ENCODE measurements at regions not wholly inside any gene's neighbourhood (a gene's known extent, or its start where the extent isn't known, plus 50 kb on each side); places are given as distances from the start of the nearest gene placed in this dataset.
A peak's percentile ranks its signal among the peaks of the same experiment; 100 is the strongest.
"Not testable (repeated sequence)": the region's sequence is repeated elsewhere in the genome, so short reads cannot be mapped to it uniquely, and the experiment has no call there.

GRCh38 chr15:89023311-89023961, 64.8 kb upstream of the ABHD2 start:
- no peak for DNase-seq (ENCODE audit: extremely low spot score)
- no peak for TF ChIP-seq CTCF (IDR thresholded peaks at IDR 0.05; ENCODE audit: control extremely low read depth, extremely low read depth, low read depth, missing control alignments)
- ChIA-PET CTCF (interaction anchor here (1.4 kb wide), 1 partner anchor 37 kb away, joined by 5 read pairs; no protein-coding TSS in a partner anchor), POLR2A (no interaction called here)

GRCh38 chr15:89024418-89024817, 63.8 kb upstream of the ABHD2 start:
- ChIA-PET POLR2A (no interaction called here), CTCF (interaction anchor here (0.9 to 1.3 kb wide), 2 partner anchors 10 to 33 kb away, joined by 3 to 4 read pairs; no protein-coding TSS in a partner anchor)
- DNase-seq (ENCODE audit: extremely low spot score), result no peak
- TF ChIP-seq CTCF (IDR thresholded peaks at IDR 0.05; ENCODE audit: control extremely low read depth, extremely low read depth, low read depth, missing control alignments), result no peak

- DNase-seq (ENCODE audit: extremely low spot score), result no peak
- ChIA-PET CTCF (interaction anchor here (1.0 to 1.4 kb wide), 4 partner anchors 8 to 180 kb away, joined by 3 to 4 read pairs (median 4); no protein-coding TSS in a partner anchor), POLR2A (no interaction called here)
- TF ChIP-seq CTCF (IDR thresholded peaks at IDR 0.05; ENCODE audit: control extremely low read depth, extremely low read depth, low read depth, missing control alignments), result no peak
Observed at GRCh38 chr15:89026167-89026566, 62.1 kb upstream of the ABHD2 start.

GRCh38 chr15:89028036-89028435, 60.2 kb upstream of the ABHD2 start:
- ChIA-PET CTCF (interaction anchor here (2.3 kb wide), 1 partner anchor 29 kb away, joined by 6 read pairs; no protein-coding TSS in a partner anchor), POLR2A (no interaction called here)
- no peak for TF ChIP-seq CTCF (IDR thresholded peaks at IDR 0.05; ENCODE audit: control extremely low read depth, extremely low read depth, low read depth, missing control alignments)
- no peak for DNase-seq (ENCODE audit: extremely low spot score)

- ChIA-PET POLR2A (no interaction called here), CTCF (interaction anchor here (1.4 kb wide), 1 partner anchor 28 kb away, joined by 4 read pairs; no protein-coding TSS in a partner anchor)
- TF ChIP-seq CTCF (IDR thresholded peaks at IDR 0.05; ENCODE audit: control extremely low read depth, extremely low read depth, low read depth, missing control alignments), result no peak
- no peak for DNase-seq (ENCODE audit: extremely low spot score)
Observed at GRCh38 chr15:89030311-89030710, 57.9 kb upstream of the ABHD2 start.

- CTCF ChIA-PET, result interaction anchor here (1.1 kb wide), 2 partner anchors 13 to 48 kb away, joined by 3 read pairs; no protein-coding TSS in a partner anchor
- DNase-seq (ENCODE audit: extremely low spot score); POLR2A ChIA-PET: not testable (repeated sequence)
Observed at GRCh38 chr15:89031637-89032285, 56.5 kb upstream of the ABHD2 start.

- CTCF ChIA-PET, result interaction anchor here (1.1 kb wide), 1 partner anchor 10 kb away, joined by 4 read pairs; no protein-coding TSS in a partner anchor
- TF ChIP-seq CTCF (IDR thresholded peaks at IDR 0.05; ENCODE audit: control extremely low read depth, extremely low read depth, low read depth, missing control alignments), result peak; percentile 12
- POLR2A ChIA-PET, result no interaction called here
- no peak for DNase-seq (ENCODE audit: extremely low spot score)
Observed at GRCh38 chr15:89034305-89034704, 54.0 kb upstream of the ABHD2 start.
